Panc1 (cell line): ENCODE measurements at regions not wholly inside any gene's neighbourhood (a gene's known extent, or its start where the extent isn't known, plus 50 kb on each side); places are given as distances from the start of the nearest gene placed in this dataset.

Experiments
- ATAC-seq: fragments of 200-7000 bp; cut with Tn5 transposase; 2 replicates; pipeline ENCODE4 v1.9.1; 2020; ENCODE audit warnings: mild to moderate bottlenecking, moderate library complexity
- BruUV-seq: library from RNA; stranded (reverse); fragments of 400-500 nt; replicated peaks from 2 replicates; lab custom pipeline; 2021; lab: Mats Ljungman, UMichigan
- CTCF ChIA-PET: fragments of 300-600 bp; sonication (Branson Sonifier 250); formaldehyde crosslinking; loops from one replicate; lab custom pipeline; 2022; ENCODE audit warnings: antibody characterized with exemption; lab: Charles Lee
- POLR2A ChIA-PET: fragments of 300-600 bp; sonication (Branson Sonifier 250); formaldehyde crosslinking; loops from one replicate; lab custom pipeline; 2022; ENCODE audit warnings: antibody characterized with exemption; lab: Charles Lee
- DNase-seq: peaks from one replicate; pipeline ENCODE4 v3.0.0-alpha.2; 2010; ENCODE audit warnings: low read depth, low spot score
- H3K27ac ChIP-seq: 2 replicates; pipeline ENCODE4 v1.5.1; 2011; ENCODE audit warnings: mild to moderate bottlenecking, low read length, inconsistent platforms
- H3K27me3 ChIP-seq: fragments of 200-500 bp; sonication (Bioruptor generic); 2 replicates; pipeline ENCODE4 v1.6.0; 2014; ENCODE audit warnings: low read length, inconsistent platforms; ENCODE audit not compliant: control insufficient read depth, insufficient read depth
- H3K36me3 ChIP-seq: fragments of 200-500 bp; sonication (Bioruptor generic); 2 replicates; pipeline ENCODE4 v1.5.1; 2014; ENCODE audit warnings: inconsistent platforms, mild to moderate bottlenecking, low read length, moderate library complexity; ENCODE audit not compliant: control insufficient read depth, insufficient read depth
- H3K4me1 ChIP-seq: 2 replicates; pipeline ENCODE4 v1.5.1; 2011; ENCODE audit warnings: inconsistent platforms, mild to moderate bottlenecking, low read length, moderate library complexity; ENCODE audit not compliant: control insufficient read depth, insufficient read depth
- H3K4me3 ChIP-seq, 2 experiments: 2 replicates each; pipeline ENCODE4 v1.5.1; 2011 to 2012; ENCODE audit warnings: low read depth in 2 of 2, low read length in 2 of 2, mild to moderate bottlenecking in 2 of 2, inconsistent platforms in 1 of 2, moderate library complexity in 1 of 2
- H3K9me3 ChIP-seq: fragments of 200-500 bp; sonication (Bioruptor generic); 2 replicates; pipeline ENCODE4 v1.5.1; 2014; ENCODE audit warnings: low read depth, mild to moderate bottlenecking, inconsistent platforms, low read length, moderate library complexity; ENCODE audit not compliant: control insufficient read depth, insufficient read depth
- CTCF ChIP-seq: fragments of 450-650 bp; IDR thresholded peaks from 2 replicates; pipeline ENCODE4 v1.5.1; 2017; ENCODE audit warnings: mild to moderate bottlenecking
- POLR2AphosphoS5 ChIP-seq: IDR thresholded peaks from 2 replicates; pipeline ENCODE4 v1.6.1; 2012; ENCODE audit warnings: mild to moderate bottlenecking, low read depth, low read length, moderate library complexity
- REST ChIP-seq, 2 experiments: IDR thresholded peaks; 2 replicates each; pipeline ENCODE4 v1.6.1; 2011 to 2012; ENCODE audit warnings: low read depth in 2 of 2, control low read depth in 1 of 2, low read length in 1 of 2, mild to moderate bottlenecking in 1 of 2, moderate library complexity in 1 of 2; ENCODE audit not compliant: insufficient read depth in 1 of 2
- SIN3A ChIP-seq: IDR thresholded peaks from 2 replicates; pipeline ENCODE4 v1.6.1; 2012; ENCODE audit warnings: low read depth, mild to moderate bottlenecking, low read length, moderate library complexity, borderline replicate concordance; ENCODE audit not compliant: insufficient read depth
- TCF7L2 ChIP-seq: IDR thresholded peaks from 2 replicates; pipeline ENCODE4 v1.6.1; 2011; ENCODE audit warnings: mild to moderate bottlenecking, low read depth, low read length, inconsistent platforms
- in situ Hi-C: cut with HindIII; loops from 2 replicates; pipeline ENCODE4 v1.10.0; 2016; ENCODE audit warnings: low sequenced_read_pairs, low pct_unique_long_range_greater_than_20kb
- intact Hi-C: fragments of 100-400 bp; cut with micrococcal nuclease; formaldehyde crosslinking; loops from one replicate; pipeline ENCODE4 v1.10.0; 2022; ENCODE audit not compliant: unreplicated experiment

- Histone ChIP-seq H3K9me3 (no peaks in the 10 kb centered on the region), H3K27me3 (no peaks in the 10 kb centered on the region), H3K4me1 (no peaks in the 10 kb centered on the region), H3K36me3 (no peaks in the 10 kb centered on the region), H3K27ac (no peak overlapping the region), H3K4me3 (no peak overlapping the region)
- in situ Hi-C loops = no loop called here
- intact Hi-C loops = no loop called here
- CTCF ChIA-PET = no interaction called here
- POLR2A ChIA-PET = interaction anchor here (0.5 kb wide), 1 partner anchor 265 kb away, joined by 3 read pairs; no protein-coding TSS in a partner anchor
- no peak for DNase-seq
- no peak for ATAC-seq
- TF ChIP-seq REST (IDR thresholded peaks at IDR 0.05; ENCODE audit: insufficient read depth in 1 of 2, low read depth in 2 of 2, low read length in 1 of 2) (no peak), SIN3A (no peak), POLR2AphosphoS5 (no peak), CTCF (no peak), TCF7L2 (no peak)
- BruUV-seq = no TSS peak
These were observed 180.7 kb downstream of the ZC3H11B start for GRCh38 chr1:219432191-219432606.

GRCh38 chr1:219430419-219430818 lies 182.5 kb downstream of the ZC3H11B start:
- Histone ChIP-seq H3K9me3 (no peaks in the 10 kb centered on the region), H3K27ac (no peak overlapping the region), H3K36me3 (no peaks in the 10 kb centered on the region), H3K4me1 (no peaks in the 10 kb centered on the region), H3K27me3 (no peaks in the 10 kb centered on the region), H3K4me3 (no peak overlapping the region)
- no peak for DNase-seq
- intact Hi-C loops = no loop called here
- BruUV-seq = no TSS peak
- in situ Hi-C loops = no loop called here
- no peak for ATAC-seq
- CTCF ChIA-PET = no interaction called here
- POLR2A ChIA-PET = no interaction called here
- no peak for TF ChIP-seq CTCF
- no peak for TF ChIP-seq TCF7L2
- no peak for TF ChIP-seq POLR2AphosphoS5
